ENCODE measurements at regions not wholly inside any gene's neighbourhood (a gene's known extent, or its start where the extent isn't known, plus 50 kb on each side); places are given as distances from the start of the nearest gene placed in this dataset.

- DNase-seq (ENCODE audit: low read depth, low spot score) = no peak
- Histone ChIP-seq H3K27me3 (ENCODE audit: insufficient read depth, insufficient read length) (no peaks in the 10 kb centered on the region), H3K36me3 (ENCODE audit: insufficient read depth, insufficient read length, low read length) (no peaks in the 10 kb centered on the region)
Measured at GRCh38 chr20:23299673-23300050, 50.9 kb upstream of the NXT1 start.

GRCh38 chr20:23298926-23299672 is 51.5 kb upstream of the NXT1 start:
- Histone ChIP-seq H3K4me1 (ENCODE audit: insufficient read depth, insufficient read length) (no peaks in the 10 kb centered on the region), H3K4me3 (ENCODE audit: insufficient read length, low read depth) (no peak overlapping the region), H3K36me3 (ENCODE audit: insufficient read depth, insufficient read length, low read length) (no peaks in the 10 kb centered on the region)

More at GRCh38 chr20:23299673-23300050, 50.9 kb upstream of the NXT1 start:
- 0 out of 2 replicates have a peak, but pooled peaks cover 5% of the 10 kb centered on the region for H3K9me3 ChIP-seq (ENCODE audit: insufficient read depth, low read length)
- H3K4me3 ChIP-seq (ENCODE audit: insufficient read length, low read depth) = no peak overlapping the region
- no peak overlapping the region for H3K9ac ChIP-seq (ENCODE audit: insufficient read length, low read depth)
- TF ChIP-seq SUZ12 (IDR thresholded peaks at IDR 0.05; ENCODE audit: extremely low read depth, insufficient read depth, insufficient read length) (no peak), YY1 (IDR thresholded peaks at IDR 0.05; ENCODE audit: insufficient read depth, insufficient read length) (no peak)
- no peaks in the 10 kb centered on the region for H3K4me1 ChIP-seq (ENCODE audit: insufficient read depth, insufficient read length)

GRCh38 chr20:23298155-23298554 is 52.4 kb upstream of the NXT1 start:
- Histone ChIP-seq H3K9me3 (ENCODE audit: insufficient read depth, low read length) (0 out of 2 replicates have a peak, but pooled peaks cover 5% of the 10 kb centered on the region), H3K4me3 (ENCODE audit: insufficient read length, low read depth) (no peak overlapping the region), H3K9ac (ENCODE audit: insufficient read length, low read depth) (no peak overlapping the region), H3K27me3 (ENCODE audit: insufficient read depth, insufficient read length) (no peaks in the 10 kb centered on the region), H3K36me3 (ENCODE audit: insufficient read depth, insufficient read length, low read length) (no peaks in the 10 kb centered on the region), H3K4me1 (ENCODE audit: insufficient read depth, insufficient read length) (no peaks in the 10 kb centered on the region)
- TF ChIP-seq YY1 (IDR thresholded peaks at IDR 0.05; ENCODE audit: insufficient read depth, insufficient read length) = no peak
- TF ChIP-seq ZNF274 (IDR thresholded peaks at IDR 0.05; ENCODE audit: low read depth, low read length) = no peak
- DNase-seq (ENCODE audit: low read depth, low spot score) = no peak

More at GRCh38 chr20:23298926-23299672, 51.5 kb upstream of the NXT1 start:
- Histone ChIP-seq H3K27me3 (ENCODE audit: insufficient read depth, insufficient read length) (no peaks in the 10 kb centered on the region), H3K9ac (ENCODE audit: insufficient read length, low read depth) (no peak overlapping the region), H3K9me3 (ENCODE audit: insufficient read depth, low read length) (0 out of 2 replicates have a peak, but pooled peaks cover 5% of the 10 kb centered on the region)
- no peak for DNase-seq (ENCODE audit: low read depth, low spot score)
- TF ChIP-seq SUZ12 (IDR thresholded peaks at IDR 0.05; ENCODE audit: extremely low read depth, insufficient read depth, insufficient read length) (no peak), ZNF274 (IDR thresholded peaks at IDR 0.05; ENCODE audit: low read depth, low read length) (no peak), YY1 (IDR thresholded peaks at IDR 0.05; ENCODE audit: insufficient read depth, insufficient read length) (no peak)

GRCh38 chr20:23296841-23297701 is 53.5 kb upstream of the NXT1 start:
- TF ChIP-seq ZNF274 (IDR thresholded peaks at IDR 0.05; ENCODE audit: low read depth, low read length) = no peak
- TF ChIP-seq YY1 (IDR thresholded peaks at IDR 0.05; ENCODE audit: insufficient read depth, insufficient read length) = no peak
- TF ChIP-seq SUZ12 (IDR thresholded peaks at IDR 0.05; ENCODE audit: extremely low read depth, insufficient read depth, insufficient read length) = no peak
- Histone ChIP-seq H3K9ac (ENCODE audit: insufficient read length, low read depth) (no peak overlapping the region), H3K36me3 (ENCODE audit: insufficient read depth, insufficient read length, low read length) (no peaks in the 10 kb centered on the region), H3K4me3 (ENCODE audit: insufficient read length, low read depth) (no peak overlapping the region), H3K4me1 (ENCODE audit: insufficient read depth, insufficient read length) (no peaks in the 10 kb centered on the region), H3K9me3 (ENCODE audit: insufficient read depth, low read length) (0 out of 2 replicates have a peak, but pooled peaks cover 5% of the 10 kb centered on the region), H3K27me3 (ENCODE audit: insufficient read depth, insufficient read length) (no peaks in the 10 kb centered on the region)
- no peak for DNase-seq (ENCODE audit: low read depth, low spot score)

GRCh38 chr20:23295934-23296333 is 54.7 kb upstream of the NXT1 start:
- TF ChIP-seq ZNF274 (IDR thresholded peaks at IDR 0.05; ENCODE audit: low read depth, low read length) = no peak
- TF ChIP-seq SUZ12 (IDR thresholded peaks at IDR 0.05; ENCODE audit: extremely low read depth, insufficient read depth, insufficient read length) = no peak
- TF ChIP-seq YY1 (IDR thresholded peaks at IDR 0.05; ENCODE audit: insufficient read depth, insufficient read length) = no peak

GRCh38 chr20:23294671-23295070 is 55.9 kb upstream of the NXT1 start:
- Histone ChIP-seq H3K27me3 (ENCODE audit: insufficient read depth, insufficient read length) (no peaks in the 10 kb centered on the region), H3K4me3 (ENCODE audit: insufficient read length, low read depth) (no peak overlapping the region), H3K9me3 (ENCODE audit: insufficient read depth, low read length) (0 out of 2 replicates have a peak, but pooled peaks cover 4% of the 10 kb centered on the region), H3K36me3 (ENCODE audit: insufficient read depth, insufficient read length, low read length) (no peaks in the 10 kb centered on the region), H3K9ac (ENCODE audit: insufficient read length, low read depth) (no peak overlapping the region), H3K4me1 (ENCODE audit: insufficient read depth, insufficient read length) (no peaks in the 10 kb centered on the region)
- TF ChIP-seq SUZ12 (IDR thresholded peaks at IDR 0.05; ENCODE audit: extremely low read depth, insufficient read depth, insufficient read length) = no peak
- TF ChIP-seq YY1 (IDR thresholded peaks at IDR 0.05; ENCODE audit: insufficient read depth, insufficient read length) = no peak
- no peak for TF ChIP-seq ZNF274 (IDR thresholded peaks at IDR 0.05; ENCODE audit: low read depth, low read length)
- DNase-seq (ENCODE audit: low read depth, low spot score) = no peak

More at GRCh38 chr20:23295934-23296333, 54.7 kb upstream of the NXT1 start:
- H3K4me1 ChIP-seq (ENCODE audit: insufficient read depth, insufficient read length) = no peaks in the 10 kb centered on the region
- 0 out of 2 replicates have a peak, but pooled peaks cover 5% of the 10 kb centered on the region for H3K9me3 ChIP-seq (ENCODE audit: insufficient read depth, low read length)
- no peak for DNase-seq (ENCODE audit: low read depth, low spot score)
- no peak overlapping the region for H3K9ac ChIP-seq (ENCODE audit: insufficient read length, low read depth)
- no peaks in the 10 kb centered on the region for H3K36me3 ChIP-seq (ENCODE audit: insufficient read depth, insufficient read length, low read length)
- no peaks in the 10 kb centered on the region for H3K27me3 ChIP-seq (ENCODE audit: insufficient read depth, insufficient read length)
- no peak overlapping the region for H3K4me3 ChIP-seq (ENCODE audit: insufficient read length, low read depth)

- Histone ChIP-seq H3K9ac (ENCODE audit: insufficient read length, low read depth) (no peak overlapping the region), H3K9me3 (ENCODE audit: insufficient read depth, low read length) (no peaks in the 10 kb centered on the region), H3K27me3 (ENCODE audit: insufficient read depth, insufficient read length) (no peaks in the 10 kb centered on the region), H3K4me1 (ENCODE audit: insufficient read depth, insufficient read length) (no peaks in the 10 kb centered on the region), H3K4me3 (ENCODE audit: insufficient read length, low read depth) (no peak overlapping the region), H3K36me3 (ENCODE audit: insufficient read depth, insufficient read length, low read length) (no peaks in the 10 kb centered on the region)
- no peak for DNase-seq (ENCODE audit: low read depth, low spot score)
- TF ChIP-seq ZNF274 (IDR thresholded peaks at IDR 0.05; ENCODE audit: low read depth, low read length) (no peak), SUZ12 (IDR thresholded peaks at IDR 0.05; ENCODE audit: extremely low read depth, insufficient read depth, insufficient read length) (no peak), YY1 (IDR thresholded peaks at IDR 0.05; ENCODE audit: insufficient read depth, insufficient read length) (no peak)
Measured at GRCh38 chr20:23294166-23294565, 56.4 kb upstream of the NXT1 start.
